IMR-90 (cell line): ENCODE measurements at regions not wholly inside any gene's neighbourhood (a gene's known extent, or its start where the extent isn't known, plus 50 kb on each side); places are given as distances from the start of the nearest gene placed in this dataset.

ENCODE experiments used
- ATAC-seq: fragments of 200-7000 bp; cut with Tn5 transposase; 2 replicates; pipeline ENCODE4 v1.9.1; 2020; ENCODE audit warnings: low read depth, mild to moderate bottlenecking, moderate library complexity
- BruUV-seq: library from RNA; stranded (reverse); fragments of 400-500 nt; replicated peaks from 2 replicates; lab custom pipeline; 2021; lab: Mats Ljungman, UMichigan
- CTCF ChIA-PET: fragments of 300-600 bp; formaldehyde crosslinking; extraction: SDS; loops from one replicate; lab custom pipeline; 2021; ENCODE audit warnings: antibody characterized with exemption; lab: Yijun Ruan, JAX
- POLR2A ChIA-PET: fragments of 300-600 bp; sonication (Branson Sonifier 250); formaldehyde crosslinking; loops from one replicate; lab custom pipeline; 2022; ENCODE audit warnings: antibody characterized with exemption; ENCODE audit not compliant: unreplicated experiment; lab: Charles Lee
- DNase-seq: peaks from one replicate; pipeline ENCODE4 v3.0.0; 2013
- H2AFZ ChIP-seq: replicated peaks from 2 replicates; pipeline ENCODE3; 2013; ENCODE audit warnings: low read length, mild to moderate bottlenecking; ENCODE audit not compliant: poor library complexity
- H2AK5ac ChIP-seq: 2 replicates; pipeline ENCODE4 v1.6.1; 2013; ENCODE audit warnings: low read depth, low read length, inconsistent platforms
- H2AK9ac ChIP-seq: replicated peaks from 2 replicates; pipeline ENCODE3; 2013; ENCODE audit warnings: mild to moderate bottlenecking, low read depth, low read length, moderate library complexity; ENCODE audit not compliant: poor library complexity
- H2BK120ac ChIP-seq: 2 replicates; pipeline ENCODE4 v1.6.1; 2013; ENCODE audit warnings: low read depth, low read length, inconsistent platforms
- H2BK15ac ChIP-seq: 3 replicates; pipeline ENCODE4 v1.6.1; 2013; ENCODE audit warnings: low read depth, low read length, inconsistent platforms
- H2BK20ac ChIP-seq: 2 replicates; pipeline ENCODE4 v1.6.1; 2013; ENCODE audit warnings: low read depth, mild to moderate bottlenecking, inconsistent platforms, low read length, moderate library complexity
- H2BK5ac ChIP-seq: 2 replicates; pipeline ENCODE4 v1.6.1; 2013; ENCODE audit warnings: mild to moderate bottlenecking, low read depth, low read length, inconsistent platforms; ENCODE audit not compliant: poor library complexity, severe bottlenecking
- H3K14ac ChIP-seq: replicated peaks from 2 replicates; pipeline ENCODE4 v1.6.1; 2013; ENCODE audit warnings: low read depth, low read length, inconsistent platforms
- H3K18ac ChIP-seq: 2 replicates; pipeline ENCODE4 v1.6.1; 2013; ENCODE audit warnings: low read depth, low read length, control low read depth
- H3K23ac ChIP-seq: 2 replicates; pipeline ENCODE4 v1.6.1; 2013; ENCODE audit warnings: low read depth, low read length, inconsistent platforms
- H3K27ac ChIP-seq: 2 replicates; pipeline ENCODE4 v1.5.1; 2013; ENCODE audit warnings: mild to moderate bottlenecking, control low read depth, low read length; ENCODE audit not compliant: insufficient read depth
- H3K27me3 ChIP-seq: 2 replicates; pipeline ENCODE4 v1.6.1; 2013; ENCODE audit warnings: low read length; ENCODE audit not compliant: control insufficient read depth, insufficient read depth
- H3K36me3 ChIP-seq: 2 replicates; pipeline ENCODE4 v1.6.1; 2013; ENCODE audit warnings: low read length, mixed read lengths; ENCODE audit not compliant: control insufficient read depth, insufficient read depth
- H3K4ac ChIP-seq: 2 replicates; pipeline ENCODE4 v1.6.1; 2013; ENCODE audit warnings: low read depth, low read length, inconsistent platforms
- H3K4me1 ChIP-seq: 2 replicates; pipeline ENCODE4 v1.6.1; 2013; ENCODE audit warnings: low read length, mixed read lengths; ENCODE audit not compliant: control insufficient read depth, insufficient read depth
- H3K4me2 ChIP-seq: 2 replicates; pipeline ENCODE4 v1.6.1; 2013; ENCODE audit warnings: low read depth, mild to moderate bottlenecking, control low read depth, low read length, moderate library complexity
- H3K4me3 ChIP-seq: 2 replicates; pipeline ENCODE4 v1.5.1; 2013; ENCODE audit warnings: low read depth, mild to moderate bottlenecking, control low read depth, low read length, moderate library complexity; ENCODE audit not compliant: insufficient read depth
- H3K56ac ChIP-seq: 2 replicates; pipeline ENCODE4 v1.6.1; 2013; ENCODE audit warnings: low read length, inconsistent platforms; ENCODE audit not compliant: insufficient read depth; ENCODE audit errors: extremely low read depth
- H3K79me1 ChIP-seq, 2 experiments: 2 replicates each; pipeline ENCODE4 v1.6.1; 2013; ENCODE audit warnings: low read length in 2 of 2, inconsistent platforms in 1 of 2, low read depth in 1 of 2
- H3K9ac ChIP-seq: 2 replicates; pipeline ENCODE4 v1.6.1; 2013; ENCODE audit warnings: low read depth, low read length, control low read depth
- H3K9me1 ChIP-seq: 2 replicates; pipeline ENCODE4 v1.6.1; 2013; ENCODE audit warnings: low read length, inconsistent platforms; ENCODE audit not compliant: insufficient read depth
- H3K9me3 ChIP-seq: 2 replicates; pipeline ENCODE4 v1.6.1; 2013; ENCODE audit warnings: low read length; ENCODE audit not compliant: control insufficient read depth, insufficient read depth
- H4K20me1 ChIP-seq: 2 replicates; pipeline ENCODE4 v1.6.1; 2013; ENCODE audit warnings: low read length, inconsistent platforms; ENCODE audit not compliant: insufficient read depth
- H4K5ac ChIP-seq: 2 replicates; pipeline ENCODE4 v1.6.1; 2013; ENCODE audit warnings: mild to moderate bottlenecking, low read depth, low read length, control low read depth
- H4K8ac ChIP-seq, 2 experiments: 2 replicates each; pipeline ENCODE4 v1.6.1; 2013; ENCODE audit warnings: low read depth in 2 of 2, low read length in 2 of 2, control low read depth in 1 of 2, inconsistent platforms in 1 of 2
- H4K91ac ChIP-seq: 2 replicates; pipeline ENCODE4 v1.6.1; 2013; ENCODE audit warnings: low read depth, low read length, inconsistent platforms; ENCODE audit not compliant: insufficient read depth
- CEBPB ChIP-seq: IDR thresholded peaks from 2 replicates; pipeline ENCODE4 v1.6.1; 2012; ENCODE audit warnings: low read depth, low read length, improper control_type of control experiment
- CHD1 ChIP-seq: IDR thresholded peaks from 2 replicates; pipeline ENCODE4 v1.6.1; 2012; ENCODE audit warnings: low read depth, low read length, improper control_type of control experiment
- ELK1 ChIP-seq: fragments of 150-350 bp; IDR thresholded peaks from 2 replicates; pipeline ENCODE4 v1.6.1; 2016; ENCODE audit warnings: low read depth, mild to moderate bottlenecking, low read length, moderate library complexity, borderline replicate concordance
- MAFK ChIP-seq: IDR thresholded peaks from 2 replicates; pipeline ENCODE4 v1.6.1; 2012; ENCODE audit warnings: low read depth, low read length, improper control_type of control experiment
- NFE2L2 ChIP-seq: fragments of 150-350 bp; IDR thresholded peaks from 2 replicates; pipeline ENCODE4 v1.6.1; 2016; ENCODE audit warnings: low read depth, mild to moderate bottlenecking, low read length
- POLR2A ChIP-seq: IDR thresholded peaks from 2 replicates; pipeline ENCODE4 v1.6.1; 2012; ENCODE audit warnings: mild to moderate bottlenecking, low read depth, low read length
- RAD21 ChIP-seq: IDR thresholded peaks from 2 replicates; pipeline ENCODE4 v1.6.1; 2012; ENCODE audit warnings: low read length, improper control_type of control experiment
- SMC3 ChIP-seq: fragments of 150-350 bp; IDR thresholded peaks from 2 replicates; pipeline ENCODE4 v1.6.1; 2016; ENCODE audit warnings: low read depth, mild to moderate bottlenecking, antibody characterized with exemption, low read length, moderate library complexity
- USF2 ChIP-seq: fragments of 150-350 bp; IDR thresholded peaks from 2 replicates; pipeline ENCODE4 v1.6.1; 2017; ENCODE audit warnings: mild to moderate bottlenecking, antibody characterized with exemption, low read length, low read depth
- WGBS, 2 experiments: methylation state at CpG; one replicate each; pipeline versions ENCODE4 v1.1.5 to v1.1.7; 2013; ENCODE audit warnings: missing lambda C conversion rate in 2 of 2; ENCODE audit not compliant: insufficient read length in 1 of 2; ENCODE audit errors: extremely low coverage in 2 of 2; 5-methylcytosine and 5-hydroxymethylcytosine counted together
- dilution Hi-C: fragments of 300-500 bp; cut with HindIII; formaldehyde crosslinking; loops from one replicate; pipeline ENCODE4 v1.14.3; 2018; ENCODE audit warnings: low sequenced_read_pairs; ENCODE audit not compliant: unreplicated experiment
- in situ Hi-C: fragments of 300-500 bp; cut with MboI; formaldehyde crosslinking; loops from 3 replicates; pipeline ENCODE4 v1.14.3; 2019; ENCODE audit warnings: low sequenced_read_pairs, inconsistent platforms, mixed read lengths
- intact Hi-C: fragments of 100-400 bp; cut with micrococcal nuclease; formaldehyde crosslinking; loops from 2 replicates; pipeline ENCODE4 v1.10.0; 2022

- Histone ChIP-seq H2BK5ac (no peak overlapping the region), H3K4me2 (no peak overlapping the region), H4K91ac (no peak overlapping the region), H2AK9ac (no peak overlapping the region), H3K79me1 (no peaks in the 10 kb centered on the region; a peak in 1 of 4 replicates), H3K18ac (no peak overlapping the region), H4K8ac (no peak overlapping the region), H3K27ac (no peak overlapping the region), H3K4me1 (peaks cover 6% of the 10 kb centered on the region), H2BK120ac (no peak overlapping the region), H3K23ac (no peak overlapping the region), H3K4me3 (no peak overlapping the region), H2AFZ (no peak overlapping the region), H3K36me3 (no peaks in the 10 kb centered on the region), H4K5ac (no peak overlapping the region), H2AK5ac (no peak overlapping the region), H3K27me3 (no peaks in the 10 kb centered on the region), H2BK20ac (no peak overlapping the region), H2BK15ac (no peak overlapping the region), H3K9ac (no peak overlapping the region), H3K14ac (no peak overlapping the region), H4K20me1 (no peaks in the 10 kb centered on the region), H3K56ac (no peak overlapping the region), H3K4ac (no peak overlapping the region), H3K9me3 (no peaks in the 10 kb centered on the region), H3K9me1 (peaks cover 4% of the 10 kb centered on the region)
- no peak for ATAC-seq
- no peak for TF ChIP-seq USF2
- TF ChIP-seq ELK1: no peak
- no peak for TF ChIP-seq MAFK
- no peak for TF ChIP-seq POLR2A
- no peak for TF ChIP-seq CEBPB
- no peak for TF ChIP-seq SMC3
- TF ChIP-seq NFE2L2: no peak
- no peak for TF ChIP-seq RAD21
- no peak for TF ChIP-seq CHD1
- no TSS peak for BruUV-seq
- dilution Hi-C loops: no loop called here
- ChIA-PET CTCF (no interaction called here), POLR2A (no interaction called here)
- no peak for DNase-seq
- intact Hi-C loops: no loop called here
- WGBS, 2 experiments: no CpG with 5 or more reads among the region's 1 CpG
- in situ Hi-C loops: no loop called here
Measured at GRCh38 chr10:88057720-88058119, 194.3 kb downstream of the PTEN start.
